ENCODE measurements at regions not wholly inside any gene's neighbourhood (a gene's known extent, or its start where the extent isn't known, plus 50 kb on each side); places are given as distances from the start of the nearest gene placed in this dataset.

DNA sequence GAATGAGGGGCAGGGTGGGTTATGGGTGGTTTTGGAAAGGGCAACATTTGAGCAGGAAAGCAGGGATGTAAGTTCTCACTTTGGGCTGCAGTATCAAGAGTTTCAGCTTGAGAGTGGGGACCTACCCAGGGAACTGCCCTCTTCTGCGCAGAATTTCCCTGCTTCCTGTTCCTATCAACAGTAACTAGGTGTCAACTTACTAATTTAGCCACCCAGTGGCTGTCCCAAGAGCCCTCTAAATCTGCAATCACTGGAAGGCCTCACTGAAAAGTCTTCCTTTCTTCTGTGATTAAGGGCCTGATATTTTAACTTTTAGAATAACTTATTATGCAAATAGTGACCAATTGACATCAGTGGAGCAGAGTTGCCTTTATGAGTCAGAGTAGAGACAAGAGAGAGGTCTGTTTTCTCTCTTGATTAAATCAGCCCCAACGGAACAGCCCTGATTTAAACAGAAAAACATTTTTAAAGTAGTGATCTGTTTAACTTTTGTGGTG is 118.2 kb upstream of the RIPOR2 start:
- FAIRE-seq = no peak
- Histone ChIP-seq H3K4me3 (ENCODE audit: low read depth, low read length) (no peak overlapping the region), H3K27me3 (ENCODE audit: control insufficient read depth, insufficient read depth, low read length) (no peaks in the 10 kb centered on the region), H3K36me3 (ENCODE audit: control insufficient read depth, insufficient read depth, low read length) (no peaks in the 10 kb centered on the region)
- TF ChIP-seq, protein P1, sequence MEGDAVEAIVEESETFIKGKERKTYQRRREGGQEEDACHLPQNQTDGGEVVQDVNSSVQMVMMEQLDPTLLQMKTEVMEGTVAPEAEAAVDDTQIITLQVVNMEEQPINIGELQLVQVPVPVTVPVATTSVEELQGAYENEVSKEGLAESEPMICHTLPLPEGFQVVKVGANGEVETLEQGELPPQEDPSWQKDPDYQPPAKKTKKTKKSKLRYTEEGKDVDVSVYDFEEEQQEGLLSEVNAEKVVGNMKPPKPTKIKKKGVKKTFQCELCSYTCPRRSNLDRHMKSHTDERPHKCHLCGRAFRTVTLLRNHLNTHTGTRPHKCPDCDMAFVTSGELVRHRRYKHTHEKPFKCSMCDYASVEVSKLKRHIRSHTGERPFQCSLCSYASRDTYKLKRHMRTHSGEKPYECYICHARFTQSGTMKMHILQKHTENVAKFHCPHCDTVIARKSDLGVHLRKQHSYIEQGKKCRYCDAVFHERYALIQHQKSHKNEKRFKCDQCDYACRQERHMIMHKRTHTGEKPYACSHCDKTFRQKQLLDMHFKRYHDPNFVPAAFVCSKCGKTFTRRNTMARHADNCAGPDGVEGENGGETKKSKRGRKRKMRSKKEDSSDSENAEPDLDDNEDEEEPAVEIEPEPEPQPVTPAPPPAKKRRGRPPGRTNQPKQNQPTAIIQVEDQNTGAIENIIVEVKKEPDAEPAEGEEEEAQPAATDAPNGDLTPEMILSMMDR (IDR thresholded peaks at IDR 0.05; ENCODE audit: insufficient read depth, low read length, severe bottlenecking) = no peak
- DNase-seq (ENCODE audit: low read depth) = no peak

DNA sequence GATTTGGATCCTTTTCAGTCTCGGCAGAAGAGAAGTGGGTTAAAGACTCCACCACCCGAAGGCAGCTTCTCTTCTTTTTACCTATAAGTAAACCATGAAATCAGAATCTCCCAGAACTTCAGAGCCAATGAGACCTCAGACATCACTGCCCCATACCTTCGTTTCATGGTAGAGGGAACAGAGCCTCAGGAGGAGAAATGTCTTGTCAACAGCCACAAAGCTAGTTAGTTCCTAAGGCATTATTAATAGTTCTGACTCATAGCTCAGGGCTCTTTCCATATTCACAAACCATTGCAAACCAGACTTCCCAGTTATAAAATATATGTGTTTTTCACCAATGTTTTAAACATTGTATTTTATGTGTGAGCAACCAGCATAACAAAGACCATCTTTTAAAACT is 118.7 kb upstream of the RIPOR2 start:
- Histone ChIP-seq H3K27me3 (ENCODE audit: control insufficient read depth, insufficient read depth, low read length) (no peaks in the 10 kb centered on the region), H3K4me3 (ENCODE audit: low read depth, low read length) (no peak overlapping the region), H3K36me3 (ENCODE audit: control insufficient read depth, insufficient read depth, low read length) (no peaks in the 10 kb centered on the region)
- FAIRE-seq (no peak), DNase-seq (ENCODE audit: low read depth) (peak; percentile 55)
- TF ChIP-seq, protein P1 (IDR thresholded peaks at IDR 0.05; ENCODE audit: insufficient read depth, low read length, severe bottlenecking) = no peak

DNA sequence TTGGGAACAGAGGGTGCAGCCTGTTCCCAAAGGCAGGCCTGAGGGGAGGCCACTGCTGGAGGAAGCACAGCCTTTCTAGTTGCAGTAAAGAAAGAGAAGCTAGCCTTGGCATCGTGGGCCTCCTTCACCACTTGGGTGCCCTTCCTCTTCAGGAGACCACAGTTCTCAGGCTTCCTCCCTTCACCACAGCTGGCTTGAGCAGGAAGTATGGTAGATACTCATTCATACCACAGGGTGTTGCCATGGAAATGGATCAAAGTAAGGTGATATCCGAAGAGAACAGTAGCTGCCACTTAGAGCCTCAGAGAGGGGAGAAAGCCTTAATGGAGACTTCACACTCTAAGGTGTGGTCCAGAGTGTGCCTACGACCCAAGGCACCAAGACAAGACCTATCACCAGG is 120.4 kb upstream of the RIPOR2 start:
- no peaks in the 10 kb centered on the region for H3K27me3 ChIP-seq (ENCODE audit: control insufficient read depth, insufficient read depth, low read length)
- DNase-seq (ENCODE audit: low read depth) (no peak), FAIRE-seq (no peak)
- no peak overlapping the region for H3K4me3 ChIP-seq (ENCODE audit: low read depth, low read length)
- H3K36me3 ChIP-seq (ENCODE audit: control insufficient read depth, insufficient read depth, low read length) = no peaks in the 10 kb centered on the region
- TF ChIP-seq, protein P1 (IDR thresholded peaks at IDR 0.05; ENCODE audit: insufficient read depth, low read length, severe bottlenecking) = no peak

DNA sequence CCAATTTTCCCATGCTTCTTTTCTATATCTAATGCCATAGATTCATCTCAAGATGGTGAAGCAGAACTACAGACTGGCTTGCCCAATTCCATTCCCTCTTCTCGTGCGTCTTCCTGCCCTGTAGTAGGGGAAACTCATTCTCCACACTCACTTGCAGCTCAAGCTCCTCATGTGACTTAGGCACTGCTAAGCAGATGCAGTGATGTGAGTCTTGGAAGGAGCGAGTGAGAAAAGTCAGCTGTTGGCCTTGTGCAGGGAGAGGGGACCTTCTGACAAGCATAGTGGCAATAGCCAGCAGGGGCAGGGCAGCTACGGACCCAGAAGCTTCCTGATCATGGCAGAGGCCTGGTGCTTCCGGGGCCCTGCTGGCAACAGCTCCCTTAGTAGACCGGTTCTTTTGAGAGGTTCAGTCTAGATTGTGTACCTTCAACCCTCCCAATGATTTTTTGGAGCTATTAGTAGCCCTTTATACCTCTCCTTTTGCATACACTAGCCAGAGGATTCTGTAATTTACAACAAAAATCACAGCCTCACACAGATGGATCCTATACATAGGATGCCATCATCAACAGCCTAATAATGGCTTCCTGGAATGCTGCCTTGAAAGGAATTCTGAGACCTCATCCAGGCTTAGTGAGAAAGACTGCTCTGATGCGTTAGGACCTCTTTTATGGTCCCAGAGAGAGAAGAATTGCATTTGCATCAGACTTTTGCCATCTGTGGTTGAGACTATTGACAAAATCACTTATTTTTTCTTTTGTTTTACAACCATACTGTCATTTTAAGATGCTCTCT is 121.5 kb upstream of the RIPOR2 start:
- Histone ChIP-seq H3K4me3 (ENCODE audit: low read depth, low read length) (no peak overlapping the region), H3K27me3 (ENCODE audit: control insufficient read depth, insufficient read depth, low read length) (no peaks in the 10 kb centered on the region), H3K36me3 (ENCODE audit: control insufficient read depth, insufficient read depth, low read length) (no peaks in the 10 kb centered on the region)
- TF ChIP-seq, protein P1 (IDR thresholded peaks at IDR 0.05; ENCODE audit: insufficient read depth, low read length, severe bottlenecking) = no peak
- DNase-seq (ENCODE audit: low read depth) = no peak
- no peak for FAIRE-seq

DNA sequence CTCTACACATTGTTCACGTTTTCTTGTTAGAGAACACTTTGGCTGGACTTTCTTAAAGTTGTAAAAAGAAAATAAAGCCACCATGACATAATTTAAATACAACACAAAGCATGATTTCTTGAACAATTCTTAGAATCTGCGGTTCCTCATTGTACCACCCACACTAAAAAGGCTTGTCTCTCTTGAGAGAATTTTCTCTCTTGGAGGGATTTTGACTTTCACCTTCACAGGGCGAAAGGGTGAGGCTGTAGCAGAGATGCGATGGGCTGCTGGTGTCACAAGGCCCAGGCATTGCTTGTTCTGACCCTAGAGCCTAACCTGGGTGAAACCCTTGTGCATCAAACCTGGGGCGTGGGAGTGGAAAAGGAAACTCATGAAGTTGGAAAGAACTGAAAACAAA is 122.7 kb upstream of the RIPOR2 start:
- Histone ChIP-seq H3K36me3 (ENCODE audit: control insufficient read depth, insufficient read depth, low read length) (no peaks in the 10 kb centered on the region), H3K4me3 (ENCODE audit: low read depth, low read length) (no peak overlapping the region), H3K27me3 (ENCODE audit: control insufficient read depth, insufficient read depth, low read length) (no peaks in the 10 kb centered on the region)
- FAIRE-seq (no peak), DNase-seq (ENCODE audit: low read depth) (no peak)
- TF ChIP-seq, protein P1 (IDR thresholded peaks at IDR 0.05; ENCODE audit: insufficient read depth, low read length, severe bottlenecking) = no peak

DNA sequence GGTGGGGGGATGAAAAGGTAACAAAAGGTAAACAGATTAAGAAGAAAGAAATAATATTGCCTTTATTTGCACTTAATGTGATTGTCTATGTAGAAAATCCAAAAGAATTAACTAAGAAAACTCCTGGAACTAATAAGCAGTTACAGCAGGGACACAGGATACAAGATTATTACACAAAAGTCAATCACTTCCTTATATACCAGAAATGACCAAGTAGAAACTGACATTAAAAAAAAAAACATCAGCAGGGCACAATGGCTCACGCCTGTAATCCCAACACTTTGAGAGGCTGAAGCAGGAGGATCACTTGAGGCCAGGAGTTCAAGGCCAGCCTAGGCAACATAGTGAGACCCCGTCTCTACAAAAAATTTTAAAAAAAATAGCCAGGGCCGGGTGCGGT is 123.2 kb upstream of the RIPOR2 start:
- Histone ChIP-seq H3K4me3 (ENCODE audit: low read depth, low read length) (no peak overlapping the region), H3K36me3 (ENCODE audit: control insufficient read depth, insufficient read depth, low read length) (no peaks in the 10 kb centered on the region), H3K27me3 (ENCODE audit: control insufficient read depth, insufficient read depth, low read length) (no peaks in the 10 kb centered on the region)
- TF ChIP-seq, protein P1 (IDR thresholded peaks at IDR 0.05; ENCODE audit: insufficient read depth, low read length, severe bottlenecking) = no peak
- FAIRE-seq (no peak), DNase-seq (ENCODE audit: low read depth) (no peak)

All from bronchial epithelial cell (primary cell).